Endothelial cell of umbilical vein (primary cell): ENCODE measurements at regions not wholly inside any gene's neighbourhood (a gene's known extent, or its start where the extent isn't known, plus 50 kb on each side); places are given as distances from the start of the nearest gene placed in this dataset.

Experiments used
- CTCF ChIP-seq, 2 donors: IDR thresholded peaks; 1 replicate in 1 of 2; 2 replicates in 1 of 2; pipeline ENCODE4 v1.5.1; 2011; ENCODE audit warnings: low read length in 2 of 2, mild to moderate bottlenecking in 2 of 2, moderate library complexity in 2 of 2, control low read depth in 1 of 2, inconsistent platforms in 1 of 2, low read depth in 1 of 2; ENCODE audit not compliant: insufficient read depth in 1 of 2; ENCODE audit errors: extremely low read depth in 1 of 2
- EZH2 ChIP-seq: IDR thresholded peaks from 2 replicates; pipeline ENCODE4 v1.6.1; 2012; ENCODE audit warnings: borderline replicate concordance, low read depth, mild to moderate bottlenecking, moderate library complexity, low read length, inconsistent platforms; ENCODE audit not compliant: severe bottlenecking
- FOS ChIP-seq: IDR thresholded peaks from 2 replicates; pipeline ENCODE4 v1.6.1; 2011; ENCODE audit warnings: mild to moderate bottlenecking, low read length, moderate library complexity, borderline replicate concordance; ENCODE audit not compliant: insufficient read depth
- GATA2 ChIP-seq: IDR thresholded peaks from 2 replicates; pipeline ENCODE4 v1.7.0; 2011; ENCODE audit warnings: low read depth, mild to moderate bottlenecking, moderate library complexity, mixed read lengths, low read length; ENCODE audit not compliant: insufficient read length, insufficient read depth
- JUN ChIP-seq: IDR thresholded peaks from 2 replicates; pipeline ENCODE4 v1.6.1; 2011; ENCODE audit warnings: borderline replicate concordance, low read depth; ENCODE audit not compliant: insufficient read length, insufficient read depth
- MYC ChIP-seq: IDR thresholded peaks from one replicate; pipeline ENCODE4 v1.6.1; 2011; ENCODE audit warnings: mild to moderate bottlenecking, low read depth, low read length
- POLR2A ChIP-seq: IDR thresholded peaks from 2 replicates; pipeline ENCODE4 v1.6.1; 2012; ENCODE audit warnings: low read depth, mild to moderate bottlenecking, control low read depth, low read length
- POLR2AphosphoS5 ChIP-seq: IDR thresholded peaks from 2 replicates; pipeline ENCODE4 v1.6.1; 2012; ENCODE audit warnings: low read depth, mild to moderate bottlenecking, control low read depth, low read length, moderate library complexity; ENCODE audit not compliant: insufficient read depth
- TF ChIP-seq, protein P1 (sequence below): IDR thresholded peaks from 2 replicates; pipeline ENCODE4 v1.6.1; 2011; ENCODE audit not compliant: insufficient read depth, insufficient read length

DNA sequence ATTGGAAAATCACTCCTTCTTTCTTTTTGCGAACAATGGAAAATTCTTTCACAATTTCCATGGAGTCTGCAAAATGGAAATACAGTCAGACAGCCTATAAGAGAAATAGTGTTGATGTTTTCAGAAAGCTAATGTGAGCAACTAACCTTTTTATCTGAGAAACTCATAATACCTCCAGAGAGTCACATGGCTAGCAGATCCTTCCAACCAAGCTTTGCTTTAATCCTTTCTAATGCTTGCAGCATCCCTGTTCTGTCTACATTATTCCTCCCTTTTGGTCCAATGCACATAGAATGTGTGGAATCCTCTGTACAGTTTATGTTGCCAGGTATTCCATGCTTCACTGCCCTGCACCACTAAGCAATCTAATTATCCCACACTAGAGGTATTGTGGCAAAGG lies 717.5 kb upstream of the LRRN3 start:
- no peak for TF ChIP-seq JUN
- no peak for TF ChIP-seq CTCF (IDR thresholded peaks at IDR 0.05; ENCODE audit: extremely low read depth in 1 of 2, insufficient read depth in 1 of 2, low read depth in 1 of 2, low read length in 2 of 2)
- TF ChIP-seq POLR2A, result no peak
- TF ChIP-seq POLR2AphosphoS5, result no peak
- TF ChIP-seq EZH2, result no peak
- TF ChIP-seq GATA2, result no peak
- TF ChIP-seq MYC, result no peak
- TF ChIP-seq, protein P1, sequence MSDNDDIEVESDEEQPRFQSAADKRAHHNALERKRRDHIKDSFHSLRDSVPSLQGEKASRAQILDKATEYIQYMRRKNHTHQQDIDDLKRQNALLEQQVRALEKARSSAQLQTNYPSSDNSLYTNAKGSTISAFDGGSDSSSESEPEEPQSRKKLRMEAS, result no peak
- no peak for TF ChIP-seq FOS
